H1 (cell line): ENCODE measurements at regions not wholly inside any gene's neighbourhood (a gene's known extent, or its start where the extent isn't known, plus 50 kb on each side); places are given as distances from the start of the nearest gene placed in this dataset.

Experiments
- CTCF ChIA-PET: fragments of 300-600 bp; sonication (Branson Sonifier 250); formaldehyde crosslinking; loops from one replicate; lab custom pipeline; 2021; ENCODE audit not compliant: partially characterized antibody; lab: Charles Lee
- POLR2A ChIA-PET: fragments of 300-600 bp; sonication (Branson Sonifier 250); formaldehyde crosslinking; loops from one replicate; lab custom pipeline; 2021; ENCODE audit warnings: inconsistent platforms; ENCODE audit not compliant: partially characterized antibody; lab: Charles Lee
- DNase-seq, 2 experiments: peaks; one replicate each; pipeline versions ENCODE4 v3.0.0 to v3.0.0-alpha.2; 2010 to 2022; ENCODE audit warnings: low spot score in 2 of 2, low read depth in 1 of 2, mixed read lengths in 1 of 2
- FAIRE-seq: peaks from 2 replicates; lab custom pipeline; 2011; peaks lifted over from hg19 to GRCh38; lab: Jason Lieb, UNC
- H2AFZ ChIP-seq: 2 replicates; pipeline ENCODE4 v1.8.1; 2012; ENCODE audit warnings: low read length, inconsistent platforms
- H2AK5ac ChIP-seq: 2 replicates; pipeline ENCODE4 v1.6.1; 2013; ENCODE audit warnings: low read depth, low read length
- H2BK120ac ChIP-seq: replicated peaks from 2 replicates; pipeline ENCODE3; 2013; ENCODE audit warnings: low read depth, low read length, inconsistent platforms
- H2BK12ac ChIP-seq: 2 replicates; pipeline ENCODE4 v1.6.1; 2013; ENCODE audit warnings: low read depth, low read length
- H2BK15ac ChIP-seq: 2 replicates; pipeline ENCODE4 v1.6.1; 2013; ENCODE audit warnings: low read length
- H2BK20ac ChIP-seq: 2 replicates; pipeline ENCODE4 v1.6.1; 2013; ENCODE audit warnings: low read length
- H2BK5ac ChIP-seq: 2 replicates; pipeline ENCODE4 v1.6.1; 2013; ENCODE audit warnings: low read depth, low read length
- H3K14ac ChIP-seq: 2 replicates; pipeline ENCODE4 v1.6.1; 2013; ENCODE audit warnings: inconsistent platforms; ENCODE audit not compliant: insufficient read length
- H3K18ac ChIP-seq: 2 replicates; pipeline ENCODE4 v1.6.1; 2013; ENCODE audit warnings: low read length; ENCODE audit errors: extremely low read depth
- H3K23ac ChIP-seq: 2 replicates; pipeline ENCODE4 v1.6.1; 2013; ENCODE audit warnings: inconsistent platforms; ENCODE audit not compliant: insufficient read length
- H3K23me2 ChIP-seq: 2 replicates; pipeline ENCODE4 v1.6.1; 2013; ENCODE audit warnings: low read depth, low read length
- H3K27ac ChIP-seq: 2 replicates; pipeline ENCODE4 v1.6.1; 2011; ENCODE audit warnings: low read depth, low read length, inconsistent platforms
- H3K27me3 ChIP-seq, 4 experiments: replicated peaks in 1 of 4; 1 replicate in 1 of 4; 2 replicates in 3 of 4; pipeline versions ENCODE4 v1.6.1 to v1.8.1; 2011 to 2013; ENCODE audit warnings: low read length in 3 of 4, mild to moderate bottlenecking in 3 of 4, inconsistent platforms in 2 of 4, mixed read lengths in 2 of 4, moderate library complexity in 1 of 4; ENCODE audit not compliant: control insufficient read depth in 3 of 4, insufficient read depth in 3 of 4; ENCODE audit errors: extremely low read depth in 1 of 4
- H3K36me3 ChIP-seq, 4 experiments: 2 replicates each; pipeline versions ENCODE4 v1.6.1 to v1.8.1; 2011 to 2013; ENCODE audit warnings: mild to moderate bottlenecking in 4 of 4, low read length in 3 of 4, moderate library complexity in 2 of 4, control low read depth in 1 of 4, inconsistent platforms in 1 of 4; ENCODE audit not compliant: insufficient read depth in 4 of 4, control insufficient read depth in 2 of 4
- H3K4ac ChIP-seq: replicated peaks from 2 replicates; pipeline ENCODE3; 2013; ENCODE audit warnings: low read length, low read depth, mixed read lengths, inconsistent platforms; ENCODE audit not compliant: insufficient read length
- H3K4me1 ChIP-seq, 4 experiments: replicated peaks in 1 of 4; 1 replicate in 1 of 4; 2 replicates in 3 of 4; pipeline versions ENCODE4 v1.6.1 to v1.8.1; 2011 to 2013; ENCODE audit warnings: low read length in 3 of 4, inconsistent platforms in 2 of 4, mixed read lengths in 1 of 4; ENCODE audit not compliant: insufficient read depth in 4 of 4, control insufficient read depth in 3 of 4
- H3K4me2 ChIP-seq, 2 experiments: 2 replicates each; pipeline versions ENCODE4 v1.6.1 to v1.8.1; 2011 to 2013; ENCODE audit warnings: low read depth in 2 of 2, low read length in 2 of 2, control low read depth in 1 of 2, inconsistent platforms in 1 of 2, mild to moderate bottlenecking in 1 of 2; ENCODE audit not compliant: insufficient read depth in 1 of 2
- H3K4me3 ChIP-seq, 4 experiments: fragments of 200-600, 300-600 bp in 1 of 4; sonication (generic), shearing (Covaris generic), sonication (Bioruptor Twin) in 1 of 4; 2 replicates each; pipeline versions ENCODE4 v1.5.1 to v1.8.1; 2011 to 2016; ENCODE audit warnings: low read length in 4 of 4, low read depth in 3 of 4, control low read depth in 2 of 4, inconsistent platforms in 2 of 4, mild to moderate bottlenecking in 2 of 4, mixed read lengths in 1 of 4, moderate library complexity in 1 of 4; ENCODE audit not compliant: insufficient read depth in 2 of 4; ENCODE audit errors: extremely low read depth in 1 of 4
- H3K56ac ChIP-seq: replicated peaks from 2 replicates; pipeline ENCODE3; 2013; ENCODE audit warnings: low read depth, mild to moderate bottlenecking, mixed read lengths, low read length, inconsistent platforms; ENCODE audit not compliant: insufficient read length
- H3K79me1 ChIP-seq: 2 replicates; pipeline ENCODE4 v1.6.1; 2013; ENCODE audit warnings: low read depth, low read length, control low read depth
- H3K79me2 ChIP-seq, 2 experiments: 2 replicates each; pipeline versions ENCODE4 v1.6.1 to v1.8.1; 2012 to 2013; ENCODE audit warnings: low read length in 2 of 2, mild to moderate bottlenecking in 2 of 2, inconsistent platforms in 1 of 2; ENCODE audit not compliant: insufficient read depth in 2 of 2, control insufficient read depth in 1 of 2
- H3K9ac ChIP-seq, 4 experiments: replicated peaks in 1 of 4; 1 replicate in 1 of 4; 2 replicates in 3 of 4; pipeline versions ENCODE4 v1.6.1 to v1.8.1; 2011 to 2013; ENCODE audit warnings: low read depth in 3 of 4, low read length in 3 of 4, control low read depth in 2 of 4, mild to moderate bottlenecking in 2 of 4, moderate library complexity in 2 of 4, inconsistent platforms in 1 of 4; ENCODE audit errors: extremely low read depth in 1 of 4
- H3K9me3 ChIP-seq, 2 experiments: 2 replicates each; pipeline versions ENCODE4 v1.6.1 to v1.8.1; 2012 to 2013; ENCODE audit warnings: mild to moderate bottlenecking in 2 of 2, moderate library complexity in 2 of 2, control low read depth in 1 of 2, inconsistent platforms in 1 of 2, low read depth in 1 of 2, low read length in 1 of 2, mixed read lengths in 1 of 2; ENCODE audit not compliant: insufficient read depth in 2 of 2
- H4K20me1 ChIP-seq, 2 experiments: replicated peaks in 1 of 2; 2 replicates each; pipeline versions ENCODE3 to v1.8.1; 2011 to 2013; ENCODE audit warnings: inconsistent platforms in 2 of 2, low read length in 2 of 2, mild to moderate bottlenecking in 1 of 2; ENCODE audit not compliant: insufficient read depth in 2 of 2, control insufficient read depth in 1 of 2
- H4K5ac ChIP-seq: 2 replicates; pipeline ENCODE4 v1.6.1; 2013; ENCODE audit warnings: low read length, low read depth, mixed read lengths, inconsistent platforms; ENCODE audit not compliant: insufficient read length
- H4K8ac ChIP-seq: 2 replicates; pipeline ENCODE4 v1.8.0; 2013; ENCODE audit warnings: mild to moderate bottlenecking, moderate library complexity, low read length, inconsistent platforms; ENCODE audit not compliant: insufficient read depth; ENCODE audit errors: extremely low read depth
- H4K91ac ChIP-seq: replicated peaks from 2 replicates; pipeline ENCODE3; 2013; ENCODE audit warnings: low read length, mixed read lengths, inconsistent platforms; ENCODE audit not compliant: insufficient read length
- RAD21 ChIP-seq, 2 experiments: IDR thresholded peaks in 1 of 2; conservative IDR thresholded peaks in 1 of 2; 2 replicates each; pipeline ENCODE4 v1.6.1; 2011; ENCODE audit warnings: low read depth in 2 of 2, low read length in 2 of 2, improper control_type of control experiment in 1 of 2, inconsistent platforms in 1 of 2, mild to moderate bottlenecking in 1 of 2, moderate library complexity in 1 of 2
- SAP30 ChIP-seq: fragments of 300-600 bp; sonication (generic); IDR thresholded peaks from 2 replicates; pipeline ENCODE4 v1.7.1; 2012; ENCODE audit warnings: low read length, moderate library complexity, mild to moderate bottlenecking, inconsistent platforms; ENCODE audit not compliant: insufficient read depth, insufficient replicate concordance
- SIRT6 ChIP-seq: IDR thresholded peaks from one replicate; pipeline ENCODE4 v1.7.1; 2012; ENCODE audit warnings: low read length, inconsistent platforms
- WGBS, 2 experiments: shearing (Covaris generic) in 1 of 2; methylation state at CpG; one replicate each; pipeline versions ENCODE4 v1.1.6 to v1.1.7; 2013 to 2015; ENCODE audit warnings: low lambda C conversion rate in 2 of 2, mixed read lengths in 2 of 2, inconsistent platforms in 1 of 2, low coverage in 1 of 2, missing lambda C conversion rate in 1 of 2; ENCODE audit not compliant: insufficient replicate concordance in 2 of 2, insufficient coverage in 1 of 2, insufficient read length in 1 of 2; ENCODE audit errors: extremely low coverage in 1 of 2, missing lambda C conversion rate in 1 of 2; 5-methylcytosine and 5-hydroxymethylcytosine counted together

DNA sequence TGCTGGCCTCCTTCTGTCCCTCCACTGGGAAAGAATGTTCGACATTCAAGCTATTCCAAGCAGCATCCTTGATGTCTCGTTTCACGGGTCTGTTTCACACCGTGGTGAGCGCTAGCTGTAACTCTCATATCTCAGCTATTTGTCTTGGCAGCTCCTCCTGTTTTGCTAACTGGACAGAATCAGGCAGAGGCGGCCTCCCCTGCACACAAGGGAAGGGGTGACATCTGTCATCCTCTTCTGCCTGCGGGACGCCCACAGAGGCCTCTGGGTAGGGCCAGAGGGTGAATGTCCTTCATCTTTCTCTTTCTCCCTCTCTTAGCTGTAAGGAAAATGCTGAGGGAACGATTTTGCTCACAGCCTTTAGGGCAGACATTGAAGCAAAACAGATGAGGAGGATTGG, 232.8 kb upstream of the GMDS start:
- WGBS, 2 experiments: 89% methylated on average over 9 of the region's 9 CpGs; no CpG with 5 or more reads in 1 of the 2 experiments
- Histone ChIP-seq H3K4me2 (no peak overlapping the region), H3K18ac (no peak overlapping the region), H3K79me2 (no peaks in the 10 kb centered on the region), H3K56ac (no peak overlapping the region), H2BK20ac (no peak overlapping the region), H3K14ac (no peak overlapping the region), H4K91ac (no peak overlapping the region), H3K79me1 (no peaks in the 10 kb centered on the region), H2BK120ac (no peak overlapping the region), H2BK12ac (no peak overlapping the region), H4K8ac (0 out of 2 replicates have a peak overlapping the region, but pooled peaks have one; percentile 35), H3K36me3 (no peaks in the 10 kb centered on the region), H4K5ac (no peak overlapping the region), H2AFZ (no peak overlapping the region), H3K4me1 (no peaks in the 10 kb centered on the region), H3K27ac (no peak overlapping the region), H2BK15ac (no peak overlapping the region), H3K9ac (no peak overlapping the region), H3K4me3 (no peak overlapping the region), H3K23ac (no peak overlapping the region), H2BK5ac (no peak overlapping the region), H3K27me3 (peaks cover 0 to 2% (median 0%) of the 10 kb centered on the region in 4 experiments; a peak in 1 of 7 replicates), H3K23me2 (no peaks in the 10 kb centered on the region), H3K4ac (no peak overlapping the region), H3K9me3 (peaks cover 6 to 7% of the 10 kb centered on the region in 2 experiments; a peak in 3 of 4 replicates), H4K20me1 (no peaks in the 10 kb centered on the region), H2AK5ac (no peak overlapping the region)
- no peak for FAIRE-seq
- POLR2A ChIA-PET: interaction anchor here (0.9 kb wide), 1 partner anchor 10 kb away, joined by 3 read pairs; no protein-coding TSS in a partner anchor
- TF ChIP-seq RAD21 (IDR thresholded peaks at IDR 0.05 in 1 of 2, conservative IDR thresholded peaks at IDR 0.05 in 1 of 2; ENCODE audit: low read depth in 2 of 2, low read length in 2 of 2) (no peak), SAP30 (no peak), SIRT6 (no peak)
- DNase-seq: no peak
- CTCF ChIA-PET: interaction anchor here (1.3 kb wide), 1 partner anchor 11 kb away, joined by 8 read pairs; no protein-coding TSS in a partner anchor
